ENCODE measurements at regions not wholly inside any gene's neighbourhood (a gene's known extent, or its start where the extent isn't known, plus 50 kb on each side); places are given as distances from the start of the nearest gene placed in this dataset.

GRCh38 chr1:47548637-47549036 lies 110.8 kb downstream of the FOXD2 start:
- ChIA-PET POLR2A (ENCODE audit: partially characterized antibody) (interaction anchor here (0.9 kb wide), 1 partner anchor 9 kb away, joined by 3 read pairs; no protein-coding TSS in a partner anchor), CTCF (ENCODE audit: partially characterized antibody) (interaction anchor here (0.6 to 6.0 kb wide), 22 partner anchors 9 to 208 kb away, joined by 3 to 70 read pairs (median 6); no protein-coding TSS in a partner anchor)
- Histone ChIP-seq H2BK120ac (replicated peaks; ENCODE audit: low read depth, low read length) (no peak overlapping the region), H2BK15ac (ENCODE audit: low read length) (no peak overlapping the region), H2BK20ac (ENCODE audit: low read length) (no peak overlapping the region), H2BK5ac (ENCODE audit: low read depth, low read length) (no peak overlapping the region), H2AFZ (ENCODE audit: low read length) (no peak overlapping the region), H2AK5ac (ENCODE audit: low read depth, low read length) (no peak overlapping the region), H3K4me2 (ENCODE audit: insufficient read depth in 1 of 2, low read depth in 2 of 2, low read length in 2 of 2) (0 out of 4 replicates have a peak overlapping the region, but pooled peaks of 1 of the 2 experiments have one; percentile 4), H3K56ac (replicated peaks; ENCODE audit: insufficient read length, low read depth, low read length) (no peak overlapping the region), H4K5ac (ENCODE audit: insufficient read length, low read depth, low read length) (no peak overlapping the region), H3K79me1 (ENCODE audit: low read depth, low read length) (no peaks in the 10 kb centered on the region), H3K9ac (replicated peaks in 1 of 4; ENCODE audit: extremely low read depth in 1 of 4, low read depth in 3 of 4, low read length in 3 of 4) (no peak overlapping the region), H3K4me1 (replicated peaks in 1 of 4; ENCODE audit: control insufficient read depth in 3 of 4, insufficient read depth in 4 of 4, low read length in 3 of 4) (peaks cover 0 to 11% (median 5%) of the 10 kb centered on the region in 4 experiments; a peak in 6 of 7 replicates), H3K27ac (ENCODE audit: low read depth, low read length) (no peak overlapping the region), H3K23me2 (ENCODE audit: low read depth, low read length) (no peaks in the 10 kb centered on the region), H3K4me3 (ENCODE audit: extremely low read depth in 1 of 4, insufficient read depth in 2 of 4, low read depth in 3 of 4, low read length in 4 of 4) (no peak overlapping the region), H4K8ac (ENCODE audit: extremely low read depth, insufficient read depth, low read length) (no peak overlapping the region), H3K18ac (ENCODE audit: extremely low read depth, low read length) (no peak overlapping the region), H4K91ac (replicated peaks; ENCODE audit: insufficient read length, low read length) (no peak overlapping the region), H3K14ac (ENCODE audit: insufficient read length) (no peak overlapping the region), H3K36me3 (ENCODE audit: control insufficient read depth in 2 of 4, insufficient read depth in 4 of 4, low read length in 3 of 4) (no peaks in the 10 kb centered on the region), H2BK12ac (ENCODE audit: low read depth, low read length) (no peak overlapping the region), H3K27me3 (replicated peaks in 1 of 4; ENCODE audit: control insufficient read depth in 3 of 4, extremely low read depth in 1 of 4, insufficient read depth in 3 of 4, low read length in 3 of 4) (peaks cover 0 to 2% (median 0%) of the 10 kb centered on the region in 4 experiments; a peak in 3 of 7 replicates), H3K23ac (ENCODE audit: insufficient read length) (no peak overlapping the region), H3K4ac (replicated peaks; ENCODE audit: insufficient read length, low read depth, low read length) (no peak overlapping the region), H3K9me3 (ENCODE audit: insufficient read depth in 2 of 2, low read depth in 1 of 2, low read length in 1 of 2) (no peaks in the 10 kb centered on the region), H4K20me1 (replicated peaks in 1 of 2; ENCODE audit: control insufficient read depth in 1 of 2, insufficient read depth in 2 of 2, low read length in 2 of 2) (no peaks in the 10 kb centered on the region), H3K79me2 (ENCODE audit: control insufficient read depth in 1 of 2, insufficient read depth in 2 of 2, low read length in 2 of 2) (no peaks in the 10 kb centered on the region)
- no peak for TF ChIP-seq CBX5 (IDR thresholded peaks at IDR 0.05; ENCODE audit: low read depth, low read length)
- TF ChIP-seq ASH2L (IDR thresholded peaks at IDR 0.05; ENCODE audit: low read length), result no peak
- DNase-seq (ENCODE audit: low read depth in 1 of 2, low spot score in 2 of 2), result no peak
- 52% methylated on average over 2 of the region's 2 CpGs; no CpG with 5 or more reads in 1 of the 2 experiments for WGBS, 2 experiments (ENCODE audit: extremely low coverage in 1 of 2, insufficient coverage in 1 of 2, insufficient read length in 1 of 2, insufficient replicate concordance in 2 of 2, low coverage in 1 of 2, low lambda C conversion rate in 2 of 2, missing lambda C conversion rate in 1 of 2)
- no peak for FAIRE-seq

Measured in H1 (cell line).